Upper lobe of left lung (tissue), 6 donors: ENCODE measurements at regions not wholly inside any gene's neighbourhood (a gene's known extent, or its start where the extent isn't known, plus 50 kb on each side); places are given as distances from the start of the nearest gene placed in this dataset.

Experiments used
- ATAC-seq, 2 donors: fragments of 200-7000 bp; cut with Tn5 transposase; one replicate each; pipeline ENCODE4 v1.9.1; 2022; ENCODE audit warnings: mild to moderate bottlenecking in 2 of 2, moderate library complexity in 2 of 2; ENCODE audit not compliant: low FRiP score in 2 of 2
- DNase-seq, 2 donors: peaks; one replicate each; pipeline ENCODE4 v3.0.0-alpha.2; 2019 to 2020
- H3K27ac ChIP-seq, 4 donors: fragments of 200-600 bp; sonication (generic); one replicate each; pipeline ENCODE4 v1.5.1; 2016 to 2019
- H3K27me3 ChIP-seq, 4 donors: fragments of 200-600 bp; sonication (generic); one replicate each; pipeline ENCODE4 v1.5.1; 2017 to 2019
- H3K36me3 ChIP-seq, 4 donors: fragments of 200-600 bp; sonication (generic); one replicate each; pipeline ENCODE4 v1.5.1; 2016 to 2019
- H3K4me1 ChIP-seq, 4 donors: fragments of 200-600 bp; sonication (generic); one replicate each; pipeline ENCODE4 v1.5.1; 2018 to 2019
- H3K4me3 ChIP-seq, 4 donors: fragments of 200-600 bp; sonication (generic); one replicate each; pipeline ENCODE4 v1.5.1; 2017 to 2019; ENCODE audit warnings: mild to moderate bottlenecking in 2 of 4, moderate library complexity in 1 of 4
- H3K9me3 ChIP-seq, 4 donors: fragments of 200-600 bp; sonication (generic); one replicate each; pipeline ENCODE4 v1.5.1; 2018 to 2019
- EP300 ChIP-seq, 4 donors: sonication (generic); formaldehyde crosslinking; IDR thresholded peaks; one replicate each; pipeline ENCODE4 v1.5.1; 2017; ENCODE audit warnings: antibody characterized with exemption in 4 of 4, control low read depth in 2 of 4
- POLR2A ChIP-seq, 4 donors: fragments of 450-650 bp; IDR thresholded peaks; one replicate each; pipeline ENCODE4 v1.5.1; 2016 to 2017; ENCODE audit warnings: antibody characterized with exemption in 4 of 4, mild to moderate bottlenecking in 2 of 4
- POLR2AphosphoS5 ChIP-seq, 2 donors: sonication (generic); formaldehyde crosslinking; IDR thresholded peaks; one replicate each; pipeline ENCODE4 v1.5.1; 2017; ENCODE audit warnings: antibody characterized with exemption in 2 of 2
- WGBS, 2 donors: methylation state at CpG; one replicate each; pipeline ENCODE4 v1.1.5; 2017 to 2018; 5-methylcytosine and 5-hydroxymethylcytosine counted together
- TF ChIP-seq, protein P1 (sequence below), 6 experiments: fragments of 450-650 bp in 4 of 6; fragments of 200-600 bp in 2 of 6; sonication (generic) in 2 of 6; IDR thresholded peaks; one replicate each; pipeline ENCODE4 v1.5.1; 2016 to 2019; ENCODE audit warnings: antibody characterized with exemption in 6 of 6
- donor health status: DM: no; HTN: no; CAD: no; lungs with moderate emphysema.
- donor health status: DM: no; HTN: yes; CAD: no; lungs with severe emphysema.

GRCh38 chr1:222940906-222941305, 126.1 kb downstream of the DISP1 start:
- Histone ChIP-seq H3K27me3 (no peaks in the 10 kb centered on the region), H3K4me1 (peaks cover 0 to 4% (median 0%) of the 10 kb centered on the region in 4 donors), H3K36me3 (peaks cover 0 to 15% (median 4%) of the 10 kb centered on the region in 4 donors), H3K27ac (no peak overlapping the region), H3K4me3 (no peak overlapping the region), H3K9me3 (no peaks in the 10 kb centered on the region)
- TF ChIP-seq POLR2AphosphoS5 (IDR thresholded peaks at IDR 0.05): no peak
- TF ChIP-seq EP300 (IDR thresholded peaks at IDR 0.05): no peak
- TF ChIP-seq POLR2A (IDR thresholded peaks at IDR 0.05): no peak
- TF ChIP-seq, protein P1, sequence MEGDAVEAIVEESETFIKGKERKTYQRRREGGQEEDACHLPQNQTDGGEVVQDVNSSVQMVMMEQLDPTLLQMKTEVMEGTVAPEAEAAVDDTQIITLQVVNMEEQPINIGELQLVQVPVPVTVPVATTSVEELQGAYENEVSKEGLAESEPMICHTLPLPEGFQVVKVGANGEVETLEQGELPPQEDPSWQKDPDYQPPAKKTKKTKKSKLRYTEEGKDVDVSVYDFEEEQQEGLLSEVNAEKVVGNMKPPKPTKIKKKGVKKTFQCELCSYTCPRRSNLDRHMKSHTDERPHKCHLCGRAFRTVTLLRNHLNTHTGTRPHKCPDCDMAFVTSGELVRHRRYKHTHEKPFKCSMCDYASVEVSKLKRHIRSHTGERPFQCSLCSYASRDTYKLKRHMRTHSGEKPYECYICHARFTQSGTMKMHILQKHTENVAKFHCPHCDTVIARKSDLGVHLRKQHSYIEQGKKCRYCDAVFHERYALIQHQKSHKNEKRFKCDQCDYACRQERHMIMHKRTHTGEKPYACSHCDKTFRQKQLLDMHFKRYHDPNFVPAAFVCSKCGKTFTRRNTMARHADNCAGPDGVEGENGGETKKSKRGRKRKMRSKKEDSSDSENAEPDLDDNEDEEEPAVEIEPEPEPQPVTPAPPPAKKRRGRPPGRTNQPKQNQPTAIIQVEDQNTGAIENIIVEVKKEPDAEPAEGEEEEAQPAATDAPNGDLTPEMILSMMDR (IDR thresholded peaks at IDR 0.05): no peak
- no peak for ATAC-seq
- no peak for DNase-seq
- 66 to 69% methylated on average over 2 of the region's 2 CpGs for WGBS, 2 donors

GRCh38 chr1:222941425-222941824, 126.6 kb downstream of the DISP1 start:
- ATAC-seq: no peak
- Histone ChIP-seq H3K9me3 (no peaks in the 10 kb centered on the region), H3K4me3 (no peak overlapping the region), H3K27ac (no peak overlapping the region), H3K27me3 (no peaks in the 10 kb centered on the region), H3K4me1 (peaks cover 0 to 4% (median 0%) of the 10 kb centered on the region in 4 donors), H3K36me3 (peaks cover 0 to 15% (median 4%) of the 10 kb centered on the region in 4 donors)
- 82 to 87% methylated on average over 1 of the region's 1 CpG for WGBS, 2 donors
- no peak for TF ChIP-seq POLR2A (IDR thresholded peaks at IDR 0.05)
- no peak for TF ChIP-seq POLR2AphosphoS5 (IDR thresholded peaks at IDR 0.05)
- TF ChIP-seq, protein P1 (IDR thresholded peaks at IDR 0.05): no peak
- no peak for DNase-seq

- ATAC-seq (no peak), DNase-seq (no peak)
- Histone ChIP-seq H3K27me3 (no peaks in the 10 kb centered on the region), H3K9me3 (no peaks in the 10 kb centered on the region), H3K27ac (no peak overlapping the region), H3K4me3 (no peak overlapping the region), H3K36me3 (peaks cover 0 to 25% (median 4%) of the 10 kb centered on the region in 4 donors), H3K4me1 (peaks cover 0 to 3% (median 1%) of the 10 kb centered on the region in 4 donors)
- 57 to 78% methylated on average over 1 of the region's 1 CpG for WGBS, 2 donors
- no peak for TF ChIP-seq POLR2A (IDR thresholded peaks at IDR 0.05)
- TF ChIP-seq, protein P1 (IDR thresholded peaks at IDR 0.05): no peak
- TF ChIP-seq POLR2AphosphoS5 (IDR thresholded peaks at IDR 0.05): no peak
- TF ChIP-seq EP300 (IDR thresholded peaks at IDR 0.05): no peak
Measured at GRCh38 chr1:222946436-222946835, 131.6 kb downstream of the DISP1 start.

DNA sequence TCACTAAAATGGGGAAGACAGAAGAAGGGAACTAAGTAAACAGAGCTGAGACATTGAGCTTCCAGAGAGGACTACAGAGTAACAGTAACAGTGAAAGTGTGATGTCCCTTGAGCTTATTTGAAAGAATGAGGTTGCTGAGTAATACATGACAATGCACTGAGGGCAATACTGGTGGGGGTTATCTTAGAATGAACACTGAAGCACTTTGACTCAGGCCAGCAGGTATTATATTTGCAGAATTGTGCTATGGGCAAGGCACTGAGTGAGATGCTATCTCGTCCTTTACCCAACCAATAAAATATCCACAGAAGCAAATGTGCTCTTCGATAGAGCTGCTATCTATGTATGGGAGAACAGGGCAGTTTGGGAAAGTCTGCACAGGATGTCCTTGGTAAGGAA, 133.2 kb downstream of the DISP1 start:
- DNase-seq (no peak), ATAC-seq (no peak)
- 83 to 96% methylated on average over 2 of the region's 2 CpGs for WGBS, 2 donors
- Histone ChIP-seq H3K27ac (no peak overlapping the region), H3K27me3 (no peaks in the 10 kb centered on the region), H3K9me3 (no peaks in the 10 kb centered on the region), H3K4me3 (no peak overlapping the region), H3K36me3 (peaks cover 0 to 22% (median 1%) of the 10 kb centered on the region in 4 donors), H3K4me1 (peaks cover 0 to 6% (median 2%) of the 10 kb centered on the region in 4 donors)
- TF ChIP-seq POLR2A (IDR thresholded peaks at IDR 0.05): no peak
- TF ChIP-seq POLR2AphosphoS5 (IDR thresholded peaks at IDR 0.05): no peak
- no peak for TF ChIP-seq EP300 (IDR thresholded peaks at IDR 0.05)
- TF ChIP-seq, protein P1 (IDR thresholded peaks at IDR 0.05): no peak

DNA sequence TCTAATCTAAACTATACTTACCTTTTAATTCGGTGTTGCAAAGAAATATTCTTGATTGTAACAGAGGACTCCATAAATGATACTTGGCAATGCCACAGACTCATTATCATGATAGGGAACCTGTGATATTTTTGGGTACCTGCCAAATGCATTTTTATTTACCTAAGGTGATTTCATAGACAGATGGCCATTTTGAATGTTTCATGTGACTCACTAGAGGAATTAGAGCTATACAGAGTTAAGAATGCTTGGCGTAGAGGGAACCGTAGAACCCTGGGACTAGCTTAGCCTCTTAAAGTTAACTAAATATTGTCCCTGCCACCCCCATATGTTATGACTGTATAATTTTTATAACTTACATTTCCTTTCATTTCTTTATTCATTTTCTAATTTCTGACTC, 136.1 kb downstream of the DISP1 start:
- Histone ChIP-seq H3K4me1 (peaks cover 0 to 7% (median 3%) of the 10 kb centered on the region in 4 donors), H3K9me3 (no peaks in the 10 kb centered on the region), H3K4me3 (no peak overlapping the region), H3K27ac (no peak overlapping the region), H3K27me3 (no peaks in the 10 kb centered on the region), H3K36me3 (peaks cover 0 to 10% (median 0%) of the 10 kb centered on the region in 4 donors)
- TF ChIP-seq POLR2AphosphoS5 (IDR thresholded peaks at IDR 0.05): no peak
- no peak for ATAC-seq
- 78 to 79% methylated on average over 3 of the region's 3 CpGs for WGBS, 2 donors
- DNase-seq: no peak
